ENCODE measurements at regions not wholly inside any gene's neighbourhood (a gene's known extent, or its start where the extent isn't known, plus 50 kb on each side); places are given as distances from the start of the nearest gene placed in this dataset.

DNA sequence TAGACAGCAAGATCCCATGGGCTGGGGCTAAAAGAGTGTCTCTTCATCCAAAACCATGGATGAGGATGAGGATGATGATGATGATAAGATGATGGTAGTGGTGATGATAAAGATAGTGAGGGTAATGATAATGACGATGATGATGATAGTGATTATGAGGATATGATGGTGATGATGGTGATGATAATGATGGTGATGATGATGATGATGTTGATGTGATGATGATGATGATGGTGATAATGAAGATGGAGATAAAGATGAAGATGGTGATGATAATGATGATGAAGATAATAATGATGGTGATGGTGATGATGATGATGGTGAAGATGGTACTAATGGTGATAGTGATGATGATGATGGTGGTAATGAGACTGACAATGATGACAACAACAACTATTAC, 299.5 kb downstream of the NPIPA8 start:
- Histone ChIP-seq H3K4me3 (ENCODE audit: low read depth, low read length) (no peak overlapping the region), H3K27me3 (ENCODE audit: control insufficient read depth, insufficient read depth, low read length) (no peaks in the 10 kb centered on the region), H3K36me3 (ENCODE audit: control insufficient read depth, insufficient read depth, low read length) (no peaks in the 10 kb centered on the region)
- TF ChIP-seq, protein P1, sequence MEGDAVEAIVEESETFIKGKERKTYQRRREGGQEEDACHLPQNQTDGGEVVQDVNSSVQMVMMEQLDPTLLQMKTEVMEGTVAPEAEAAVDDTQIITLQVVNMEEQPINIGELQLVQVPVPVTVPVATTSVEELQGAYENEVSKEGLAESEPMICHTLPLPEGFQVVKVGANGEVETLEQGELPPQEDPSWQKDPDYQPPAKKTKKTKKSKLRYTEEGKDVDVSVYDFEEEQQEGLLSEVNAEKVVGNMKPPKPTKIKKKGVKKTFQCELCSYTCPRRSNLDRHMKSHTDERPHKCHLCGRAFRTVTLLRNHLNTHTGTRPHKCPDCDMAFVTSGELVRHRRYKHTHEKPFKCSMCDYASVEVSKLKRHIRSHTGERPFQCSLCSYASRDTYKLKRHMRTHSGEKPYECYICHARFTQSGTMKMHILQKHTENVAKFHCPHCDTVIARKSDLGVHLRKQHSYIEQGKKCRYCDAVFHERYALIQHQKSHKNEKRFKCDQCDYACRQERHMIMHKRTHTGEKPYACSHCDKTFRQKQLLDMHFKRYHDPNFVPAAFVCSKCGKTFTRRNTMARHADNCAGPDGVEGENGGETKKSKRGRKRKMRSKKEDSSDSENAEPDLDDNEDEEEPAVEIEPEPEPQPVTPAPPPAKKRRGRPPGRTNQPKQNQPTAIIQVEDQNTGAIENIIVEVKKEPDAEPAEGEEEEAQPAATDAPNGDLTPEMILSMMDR (IDR thresholded peaks at IDR 0.05; ENCODE audit: insufficient read depth, low read length, severe bottlenecking), result no peak
- no peak for DNase-seq (ENCODE audit: low read depth)
- FAIRE-seq, result no peak

DNA sequence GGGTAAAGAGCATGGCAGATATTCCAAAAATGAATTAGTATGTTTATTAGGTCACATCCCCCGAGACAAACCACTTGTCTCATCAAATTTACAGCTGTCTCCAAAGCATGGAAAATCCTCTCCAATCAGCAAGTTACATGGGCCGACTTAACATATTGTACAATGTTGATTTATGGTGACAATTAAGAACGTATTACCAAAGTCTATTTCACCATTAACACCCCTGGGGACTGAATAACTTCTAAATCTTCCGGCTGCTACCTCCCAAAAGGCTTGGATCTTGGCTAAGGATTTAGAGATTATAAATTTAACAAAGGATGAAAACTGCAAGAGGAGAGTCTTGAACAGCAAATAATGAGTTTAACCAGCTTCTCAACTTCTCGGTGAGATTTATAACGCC, 311.9 kb downstream of the NPIPA8 start:
- H3K27me3 ChIP-seq (ENCODE audit: control insufficient read depth, insufficient read depth, low read length), result no peaks in the 10 kb centered on the region
- no peak for FAIRE-seq
- TF ChIP-seq, protein P1 (IDR thresholded peaks at IDR 0.05; ENCODE audit: insufficient read depth, low read length, severe bottlenecking), result no peak
- no peak overlapping the region for H3K4me3 ChIP-seq (ENCODE audit: low read depth, low read length)
- no peaks in the 10 kb centered on the region for H3K36me3 ChIP-seq (ENCODE audit: control insufficient read depth, insufficient read depth, low read length)
- DNase-seq (ENCODE audit: low read depth), result no peak

DNA sequence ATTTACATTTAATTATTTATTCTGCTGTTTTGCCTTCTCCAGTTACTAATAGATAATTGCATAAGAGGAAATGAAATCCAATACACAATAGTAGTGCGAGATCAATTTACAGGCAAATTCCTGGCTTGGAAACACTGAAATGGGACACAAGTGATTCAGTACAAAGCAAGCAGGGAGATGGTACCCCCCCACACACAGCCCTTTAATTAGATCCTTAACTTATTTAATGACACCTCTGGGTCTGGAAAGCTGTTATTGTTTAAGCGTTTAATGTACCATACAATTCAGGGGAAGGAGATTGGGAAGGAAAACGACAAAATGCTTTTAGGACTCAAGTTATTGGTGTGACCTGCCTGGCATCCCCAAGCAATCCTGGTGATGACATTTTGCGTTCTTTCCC, 318.2 kb downstream of the NPIPA8 start:
- Histone ChIP-seq H3K27me3 (ENCODE audit: control insufficient read depth, insufficient read depth, low read length) (no peaks in the 10 kb centered on the region), H3K36me3 (ENCODE audit: control insufficient read depth, insufficient read depth, low read length) (no peaks in the 10 kb centered on the region), H3K4me3 (ENCODE audit: low read depth, low read length) (no peak overlapping the region)
- TF ChIP-seq, protein P1 (IDR thresholded peaks at IDR 0.05; ENCODE audit: insufficient read depth, low read length, severe bottlenecking), result no peak
- DNase-seq (ENCODE audit: low read depth) (no peak), FAIRE-seq (no peak)

DNA sequence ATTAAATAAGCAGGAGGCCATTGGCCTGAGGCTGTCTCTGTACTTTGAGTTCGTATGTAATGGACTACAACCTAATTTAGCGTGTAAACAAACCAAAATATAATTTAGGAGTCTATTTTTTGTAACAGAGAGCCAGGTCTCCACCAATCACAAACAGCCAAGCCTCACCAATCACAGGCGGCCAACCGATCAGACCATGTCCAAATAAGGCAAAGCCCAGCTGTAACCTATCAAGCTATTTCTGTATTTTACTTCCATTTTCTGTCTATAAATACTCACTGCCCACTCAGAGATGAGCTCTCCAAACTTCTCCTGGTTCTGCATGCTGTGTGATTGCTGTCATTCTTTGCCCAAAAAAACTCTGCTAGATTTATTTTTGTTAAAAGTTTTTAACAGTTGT, 322.7 kb downstream of the NPIPA8 start:
- DNase-seq (ENCODE audit: low read depth) (no peak), FAIRE-seq (no peak)
- Histone ChIP-seq H3K36me3 (ENCODE audit: control insufficient read depth, insufficient read depth, low read length) (no peaks in the 10 kb centered on the region), H3K27me3 (ENCODE audit: control insufficient read depth, insufficient read depth, low read length) (no peaks in the 10 kb centered on the region), H3K4me3 (ENCODE audit: low read depth, low read length) (no peak overlapping the region)
- TF ChIP-seq, protein P1 (IDR thresholded peaks at IDR 0.05; ENCODE audit: insufficient read depth, low read length, severe bottlenecking), result no peak

DNA sequence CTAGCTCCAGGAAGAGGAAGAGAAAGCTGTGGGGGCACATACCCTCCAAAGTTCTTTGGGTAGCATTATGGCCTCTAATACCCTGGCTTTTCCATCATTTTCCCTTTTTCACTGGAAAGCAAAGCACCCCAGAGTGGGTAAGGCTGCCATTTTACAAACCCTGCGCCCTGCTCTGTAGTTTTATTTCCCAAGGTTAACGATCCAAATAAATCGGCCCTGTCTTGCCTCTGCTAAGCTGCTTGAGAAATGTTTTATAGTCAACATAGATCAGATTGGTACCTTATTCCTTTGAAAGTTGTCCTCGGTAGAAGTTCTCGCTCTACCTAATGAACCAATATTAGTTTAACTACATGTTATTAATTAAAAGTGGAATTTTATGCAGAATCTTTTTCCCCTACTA, 328.2 kb downstream of the NPIPA8 start:
- H3K4me3 ChIP-seq (ENCODE audit: low read depth, low read length), result no peak overlapping the region
- TF ChIP-seq, protein P1 (IDR thresholded peaks at IDR 0.05; ENCODE audit: insufficient read depth, low read length, severe bottlenecking), result no peak
- no peak for FAIRE-seq
- no peak for DNase-seq (ENCODE audit: low read depth)
- H3K27me3 ChIP-seq (ENCODE audit: control insufficient read depth, insufficient read depth, low read length), result no peaks in the 10 kb centered on the region
- H3K36me3 ChIP-seq (ENCODE audit: control insufficient read depth, insufficient read depth, low read length), result no peaks in the 10 kb centered on the region

DNA sequence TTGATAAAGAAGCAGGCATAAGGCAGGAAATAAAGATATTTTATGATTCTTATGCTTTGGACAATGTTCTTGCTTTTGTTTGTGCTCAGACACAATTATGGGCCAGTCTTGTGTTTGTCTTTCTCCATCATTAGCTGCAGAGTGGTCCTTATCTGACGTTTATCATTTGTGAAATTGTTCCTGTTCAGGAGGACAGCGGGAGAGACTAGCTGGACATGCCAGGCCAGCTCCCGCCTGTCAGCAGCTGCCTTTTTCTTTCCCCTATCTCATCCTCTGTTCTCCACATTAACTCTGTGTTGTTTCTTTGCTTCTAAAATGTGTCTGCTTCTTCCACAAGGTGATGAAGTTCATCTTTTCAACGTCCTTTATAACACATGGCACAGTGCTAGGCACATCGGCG, 333.5 kb downstream of the NPIPA8 start:
- TF ChIP-seq, protein P1 (IDR thresholded peaks at IDR 0.05; ENCODE audit: insufficient read depth, low read length, severe bottlenecking), result no peak
- no peak for DNase-seq (ENCODE audit: low read depth)
- no peak overlapping the region for H3K4me3 ChIP-seq (ENCODE audit: low read depth, low read length)
- no peaks in the 10 kb centered on the region for H3K27me3 ChIP-seq (ENCODE audit: control insufficient read depth, insufficient read depth, low read length)
- FAIRE-seq, result no peak
- H3K36me3 ChIP-seq (ENCODE audit: control insufficient read depth, insufficient read depth, low read length), result no peaks in the 10 kb centered on the region
